Tibial artery (tissue), 4 donors: ENCODE measurements at regions not wholly inside any gene's neighbourhood (a gene's known extent, or its start where the extent isn't known, plus 50 kb on each side); places are given as distances from the start of the nearest gene placed in this dataset.
A peak's percentile ranks its signal among the peaks of the same experiment; 100 is the strongest.

ENCODE experiments used
- DNase-seq, 2 donors: peaks; one replicate each; pipeline ENCODE4 v3.0.0-alpha.2; 2019
- H3K27ac ChIP-seq, 2 donors: fragments of 200-600 bp; sonication (generic) in 1 of 2; 1 replicate in 1 of 2; 2 replicates in 1 of 2; pipeline ENCODE4 v1.5.1; 2018 to 2019; ENCODE audit warnings: mild to moderate bottlenecking in 1 of 2
- H3K27me3 ChIP-seq, 2 donors: fragments of 200-600 bp; sonication (generic) in 1 of 2; one replicate each; pipeline versions ENCODE4 v1.5.1 to v1.6.0; 2016 to 2019
- H3K36me3 ChIP-seq, 3 donors: fragments of 200-600 bp; sonication (generic) in 2 of 3; one replicate each; pipeline ENCODE4 v1.5.1; 2016 to 2019; ENCODE audit warnings: mild to moderate bottlenecking in 2 of 3
- H3K4me1 ChIP-seq, 4 donors: fragments of 200-600 bp; sonication (generic) in 2 of 4; 1 replicate in 3 of 4; 2 replicates in 1 of 4; pipeline ENCODE4 v1.5.1; 2016 to 2019
- H3K4me3 ChIP-seq, 2 donors: fragments of 200-600 bp; sonication (generic) in 1 of 2; 1 replicate in 1 of 2; 2 replicates in 1 of 2; pipeline ENCODE4 v1.5.1; 2018 to 2019; ENCODE audit warnings: mild to moderate bottlenecking in 2 of 2
- H3K9me3 ChIP-seq, 3 donors: fragments of 200-600 bp; sonication (generic) in 1 of 3; one replicate each; pipeline ENCODE4 v1.5.1; 2016 to 2019
- intact Hi-C: fragments of 100-400 bp; cut with DNase I; formaldehyde crosslinking; loops from one replicate; pipeline ENCODE4 v1.15.0; 2023; ENCODE audit warnings: low total_unique reads
- TF ChIP-seq, protein P1 (sequence below), 2 experiments: fragments of 200-600 bp in 1 of 2; fragments of 450-650 bp in 1 of 2; IDR thresholded peaks; one replicate each; pipeline ENCODE4 v1.5.1; 2017 to 2019; ENCODE audit warnings: antibody characterized with exemption in 2 of 2, mild to moderate bottlenecking in 1 of 2, moderate library complexity in 1 of 2

DNA sequence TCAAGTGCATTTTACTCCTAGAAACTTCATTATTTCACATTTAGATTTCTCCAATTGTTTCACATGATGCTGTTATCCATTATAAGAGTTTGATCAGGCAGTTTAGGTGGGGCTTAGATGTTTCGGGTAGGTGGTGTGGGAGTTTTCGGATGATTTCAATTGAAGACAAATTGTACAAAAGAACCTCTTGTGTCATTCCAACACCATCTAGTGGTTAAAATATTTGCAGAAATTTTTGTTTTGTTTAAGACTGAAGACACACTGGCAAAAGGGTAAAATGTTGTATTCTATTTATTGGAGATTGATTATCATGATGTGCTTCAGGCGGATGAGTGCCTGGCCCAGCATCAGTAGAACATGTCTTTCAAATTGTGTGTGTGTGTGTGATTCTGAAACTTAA is 212.7 kb downstream of the SH3BGRL start:
- Histone ChIP-seq H3K9me3 (no peaks in the 10 kb centered on the region), H3K4me1 (no peaks in the 10 kb centered on the region), H3K27ac (no peak overlapping the region), H3K27me3 (no peaks in the 10 kb centered on the region), H3K36me3 (no peaks in the 10 kb centered on the region), H3K4me3 (no peak overlapping the region)
- intact Hi-C loops = no loop called here
- TF ChIP-seq, protein P1, sequence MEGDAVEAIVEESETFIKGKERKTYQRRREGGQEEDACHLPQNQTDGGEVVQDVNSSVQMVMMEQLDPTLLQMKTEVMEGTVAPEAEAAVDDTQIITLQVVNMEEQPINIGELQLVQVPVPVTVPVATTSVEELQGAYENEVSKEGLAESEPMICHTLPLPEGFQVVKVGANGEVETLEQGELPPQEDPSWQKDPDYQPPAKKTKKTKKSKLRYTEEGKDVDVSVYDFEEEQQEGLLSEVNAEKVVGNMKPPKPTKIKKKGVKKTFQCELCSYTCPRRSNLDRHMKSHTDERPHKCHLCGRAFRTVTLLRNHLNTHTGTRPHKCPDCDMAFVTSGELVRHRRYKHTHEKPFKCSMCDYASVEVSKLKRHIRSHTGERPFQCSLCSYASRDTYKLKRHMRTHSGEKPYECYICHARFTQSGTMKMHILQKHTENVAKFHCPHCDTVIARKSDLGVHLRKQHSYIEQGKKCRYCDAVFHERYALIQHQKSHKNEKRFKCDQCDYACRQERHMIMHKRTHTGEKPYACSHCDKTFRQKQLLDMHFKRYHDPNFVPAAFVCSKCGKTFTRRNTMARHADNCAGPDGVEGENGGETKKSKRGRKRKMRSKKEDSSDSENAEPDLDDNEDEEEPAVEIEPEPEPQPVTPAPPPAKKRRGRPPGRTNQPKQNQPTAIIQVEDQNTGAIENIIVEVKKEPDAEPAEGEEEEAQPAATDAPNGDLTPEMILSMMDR (IDR thresholded peaks at IDR 0.05) = peak in 1 of 2 experiments; percentile 10
- no peak for DNase-seq
